Loucy (cell line): ENCODE measurements at regions not wholly inside any gene's neighbourhood (a gene's known extent, or its start where the extent isn't known, plus 50 kb on each side); places are given as distances from the start of the nearest gene placed in this dataset.

Experiments
- CTCF ChIP-seq: fragments of 200-600 bp; sonication (generic); conservative IDR thresholded peaks from 2 replicates; pipeline ENCODE4 v1.5.1; 2014; ENCODE audit warnings: mild to moderate bottlenecking, antibody characterized with exemption, low read length
- EZH2phosphoT487 ChIP-seq: fragments of 200-600 bp; IDR thresholded peaks from 2 replicates; pipeline ENCODE4 v1.6.1; 2018; ENCODE audit warnings: antibody characterized with exemption, mild to moderate bottlenecking, moderate library complexity, borderline replicate concordance

GRCh38 chr11:112666253-112666652, 295.0 kb upstream of the NCAM1 start:
- no peak for TF ChIP-seq CTCF
- TF ChIP-seq EZH2phosphoT487 = no peak
